Keratinocyte (primary cell): ENCODE measurements at regions not wholly inside any gene's neighbourhood (a gene's known extent, or its start where the extent isn't known, plus 50 kb on each side); places are given as distances from the start of the nearest gene placed in this dataset.

Experiments
- DNase-seq: peaks from one replicate; pipeline ENCODE4 v3.0.0-alpha.2; 2011; ENCODE audit warnings: low read depth, missing footprints, low spot score
- FAIRE-seq: peaks from 2 replicates; lab custom pipeline; 2011; peaks lifted over from hg19 to GRCh38; lab: Jason Lieb, UNC
- H2AFZ ChIP-seq: 2 replicates; pipeline ENCODE4 v1.6.0; 2012; ENCODE audit warnings: low read length, control low read depth, inconsistent platforms; ENCODE audit not compliant: control insufficient read depth
- H3K27ac ChIP-seq: 2 replicates; pipeline ENCODE4 v1.5.1; 2011; ENCODE audit warnings: low read length; ENCODE audit not compliant: control insufficient read depth, insufficient read depth
- H3K27me3 ChIP-seq: 3 replicates; pipeline ENCODE4 v1.6.0; 2011; ENCODE audit warnings: low read length; ENCODE audit not compliant: control insufficient read depth, insufficient read depth; ENCODE audit errors: extremely low read depth
- H3K36me3 ChIP-seq, 2 experiments: 2 replicates in 1 of 2; 3 replicates in 1 of 2; pipeline ENCODE4 v1.5.1; 2011; ENCODE audit warnings: low read length in 2 of 2, mild to moderate bottlenecking in 1 of 2; ENCODE audit not compliant: control insufficient read depth in 2 of 2, insufficient read depth in 2 of 2; ENCODE audit errors: extremely low read depth in 1 of 2
- H3K4me1 ChIP-seq: 3 replicates; pipeline ENCODE4 v1.5.1; 2011; ENCODE audit warnings: low read length; ENCODE audit not compliant: control insufficient read depth, insufficient read depth; ENCODE audit errors: extremely low read depth
- H3K4me2 ChIP-seq: 3 replicates; pipeline ENCODE4 v1.6.0; 2011; ENCODE audit warnings: low read depth, low read length; ENCODE audit not compliant: control insufficient read depth, insufficient read depth; ENCODE audit errors: extremely low read depth
- H3K4me3 ChIP-seq, 3 experiments: fragments of 200-600 bp in 1 of 3; sonication (generic) in 1 of 3; 2 replicates in 2 of 3; 3 replicates in 1 of 3; pipeline ENCODE4 v1.5.1; 2011 to 2016; ENCODE audit warnings: low read length in 3 of 3, mild to moderate bottlenecking in 3 of 3, control low read depth in 2 of 3, inconsistent platforms in 1 of 3, low read depth in 1 of 3, mixed read lengths in 1 of 3, mixed run types in 1 of 3, moderate library complexity in 1 of 3; ENCODE audit not compliant: control insufficient read depth in 2 of 3, insufficient read depth in 2 of 3; ENCODE audit errors: extremely low read depth in 1 of 3
- H3K79me2 ChIP-seq: 2 replicates; pipeline ENCODE4 v1.6.0; 2012; ENCODE audit warnings: low read length; ENCODE audit not compliant: control insufficient read depth, insufficient read depth
- H3K9ac ChIP-seq: 3 replicates; pipeline ENCODE4 v1.6.0; 2011; ENCODE audit warnings: low read length; ENCODE audit not compliant: control insufficient read depth, insufficient read depth; ENCODE audit errors: extremely low read depth
- H3K9me1 ChIP-seq: 3 replicates; pipeline ENCODE4 v1.6.0; 2011; ENCODE audit warnings: low read length; ENCODE audit not compliant: control insufficient read depth, insufficient read depth; ENCODE audit errors: extremely low read depth
- H3K9me3 ChIP-seq: 2 replicates; pipeline ENCODE4 v1.5.1; 2012; ENCODE audit warnings: low read depth, low read length; ENCODE audit not compliant: control insufficient read depth
- H4K20me1 ChIP-seq: 3 replicates; pipeline ENCODE4 v1.6.0; 2011; ENCODE audit warnings: low read length; ENCODE audit not compliant: control insufficient read depth, insufficient read depth; ENCODE audit errors: extremely low read depth
- CTCF ChIP-seq, 3 experiments: IDR thresholded peaks in 1 of 3; conservative IDR thresholded peaks in 1 of 3; optimal IDR thresholded peaks in 1 of 3; 2 replicates in 2 of 3; 3 replicates in 1 of 3; pipeline versions ENCODE3 to v1.5.1; 2011; ENCODE audit warnings: low read length in 3 of 3, mild to moderate bottlenecking in 3 of 3, moderate library complexity in 2 of 3, control low read depth in 1 of 3, inconsistent platforms in 1 of 3; ENCODE audit not compliant: insufficient read depth in 2 of 3; ENCODE audit errors: extremely low read depth in 1 of 3
- EZH2 ChIP-seq: IDR thresholded peaks from one replicate; pipeline ENCODE4 v1.6.1; 2012; ENCODE audit warnings: inconsistent platforms, mild to moderate bottlenecking, low read length, moderate library complexity
- dilution Hi-C: fragments of 300-500 bp; cut with MboI; formaldehyde crosslinking; loops from one replicate; pipeline ENCODE4 v1.7.0; 2020; ENCODE audit warnings: low sequenced_read_pairs; ENCODE audit not compliant: extremely low pct_ligation_motif_present

GRCh38 chr2:146392631-146393030 is 1452.2 kb upstream of the ACVR2A start:
- FAIRE-seq (no peak), DNase-seq (no peak)
- Histone ChIP-seq H3K4me2 (no peak overlapping the region), H3K79me2 (no peaks in the 10 kb centered on the region), H3K4me3 (no peak overlapping the region), H3K9me1 (no peaks in the 10 kb centered on the region), H2AFZ (no peak overlapping the region), H3K36me3 (no peaks in the 10 kb centered on the region), H3K9me3 (no peaks in the 10 kb centered on the region), H3K4me1 (no peaks in the 10 kb centered on the region), H3K27ac (no peak overlapping the region), H3K27me3 (no peaks in the 10 kb centered on the region), H3K9ac (no peak overlapping the region), H4K20me1 (no peaks in the 10 kb centered on the region)
- TF ChIP-seq CTCF (optimal IDR thresholded peaks at IDR 0.05 in 1 of 3, IDR thresholded peaks at IDR 0.05 in 1 of 3, conservative IDR thresholded peaks at IDR 0.05 in 1 of 3; ENCODE audit: extremely low read depth in 1 of 3, insufficient read depth in 2 of 3, low read length in 3 of 3) (no peak), EZH2 (no peak)
- dilution Hi-C loops: no loop called here

GRCh38 chr2:146392186-146392585 is 1452.6 kb upstream of the ACVR2A start:
- Histone ChIP-seq H3K9me3 (no peaks in the 10 kb centered on the region), H3K9ac (no peak overlapping the region), H3K4me1 (no peaks in the 10 kb centered on the region), H3K9me1 (no peaks in the 10 kb centered on the region), H3K4me2 (no peak overlapping the region), H3K27me3 (no peaks in the 10 kb centered on the region), H4K20me1 (no peaks in the 10 kb centered on the region), H2AFZ (no peak overlapping the region), H3K27ac (no peak overlapping the region), H3K4me3 (no peak overlapping the region), H3K79me2 (no peaks in the 10 kb centered on the region), H3K36me3 (no peaks in the 10 kb centered on the region)
- dilution Hi-C loops: no loop called here
- no peak for DNase-seq
- FAIRE-seq: no peak
- no peak for TF ChIP-seq EZH2
- no peak for TF ChIP-seq CTCF (optimal IDR thresholded peaks at IDR 0.05 in 1 of 3, IDR thresholded peaks at IDR 0.05 in 1 of 3, conservative IDR thresholded peaks at IDR 0.05 in 1 of 3; ENCODE audit: extremely low read depth in 1 of 3, insufficient read depth in 2 of 3, low read length in 3 of 3)
